ENCODE measurements at regions not wholly inside any gene's neighbourhood (a gene's known extent, or its start where the extent isn't known, plus 50 kb on each side); places are given as distances from the start of the nearest gene placed in this dataset.
A peak's percentile ranks its signal among the peaks of the same experiment; 100 is the strongest.

GRCh38 chr13:32859707-32860292 lies 156.4 kb upstream of the KL start:
- no peak for DNase-seq

GRCh38 chr13:32861304-32861703 lies 154.9 kb upstream of the KL start:
- no peak for DNase-seq

DNA sequence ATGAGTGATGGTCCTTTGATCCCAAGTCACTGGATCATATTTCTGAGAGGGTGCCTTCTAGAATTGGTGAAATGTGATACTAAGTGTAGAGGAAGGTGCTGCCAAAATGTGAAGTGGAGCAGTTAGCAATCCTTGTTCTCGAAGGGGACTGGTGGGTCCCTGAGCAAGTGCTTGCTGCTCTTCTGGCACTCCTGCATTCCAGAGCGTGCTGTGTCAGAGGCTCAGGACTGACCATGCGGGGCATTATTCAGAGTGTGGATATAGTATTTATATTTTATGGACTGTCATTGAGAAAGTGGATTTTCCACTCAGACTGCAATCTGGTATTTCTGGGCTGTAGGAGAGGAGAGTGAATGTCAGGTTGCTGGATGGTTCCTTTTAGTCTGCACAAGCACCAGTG lies 152.6 kb upstream of the KL start:
- DNase-seq = no peak

GRCh38 chr13:32866921-32867320 lies 149.3 kb upstream of the KL start:
- DNase-seq = no peak

- no peak for DNase-seq
These were observed 138.7 kb upstream of the KL start for GRCh38 chr13:32877491-32877890.

DNA sequence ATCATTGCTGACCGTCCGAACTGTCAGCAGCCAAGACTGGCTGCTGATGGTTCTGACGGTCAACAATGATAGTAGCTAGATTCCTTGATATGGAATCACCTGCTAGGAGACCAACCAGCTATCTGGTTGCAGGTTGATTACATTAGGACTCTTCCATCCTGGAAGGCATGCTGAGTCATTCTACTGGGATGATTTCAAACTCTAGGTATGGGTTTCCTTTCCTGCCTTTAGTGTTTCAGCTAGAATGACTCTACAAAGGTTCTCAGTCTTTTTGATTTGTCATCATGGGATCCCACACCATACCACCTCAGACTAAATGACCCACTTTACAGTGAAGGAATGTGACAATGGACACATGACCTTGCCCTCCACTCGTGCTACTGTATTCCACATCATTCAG lies 138.1 kb upstream of the KL start:
- DNase-seq = no peak

DNA sequence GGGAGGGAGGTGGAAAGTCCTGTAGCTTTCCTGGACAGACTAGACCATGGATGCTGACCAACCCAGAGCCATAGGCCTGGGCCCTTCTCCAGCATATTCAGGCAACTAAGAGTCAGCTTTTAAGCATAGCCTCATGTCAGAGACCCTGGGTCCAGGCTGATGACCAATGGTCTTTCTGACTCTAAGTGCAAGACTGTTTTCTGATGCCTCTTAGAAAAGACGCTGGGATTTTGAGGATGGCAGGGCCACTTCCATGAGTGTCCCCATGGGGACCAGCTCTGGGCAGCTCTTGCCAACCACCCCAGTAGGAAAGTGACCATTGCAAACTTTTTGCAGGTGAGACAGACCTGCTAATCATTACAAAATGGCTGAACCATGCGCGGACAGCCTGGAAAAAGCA lies 135.6 kb upstream of the KL start:
- no peak for DNase-seq

DNA sequence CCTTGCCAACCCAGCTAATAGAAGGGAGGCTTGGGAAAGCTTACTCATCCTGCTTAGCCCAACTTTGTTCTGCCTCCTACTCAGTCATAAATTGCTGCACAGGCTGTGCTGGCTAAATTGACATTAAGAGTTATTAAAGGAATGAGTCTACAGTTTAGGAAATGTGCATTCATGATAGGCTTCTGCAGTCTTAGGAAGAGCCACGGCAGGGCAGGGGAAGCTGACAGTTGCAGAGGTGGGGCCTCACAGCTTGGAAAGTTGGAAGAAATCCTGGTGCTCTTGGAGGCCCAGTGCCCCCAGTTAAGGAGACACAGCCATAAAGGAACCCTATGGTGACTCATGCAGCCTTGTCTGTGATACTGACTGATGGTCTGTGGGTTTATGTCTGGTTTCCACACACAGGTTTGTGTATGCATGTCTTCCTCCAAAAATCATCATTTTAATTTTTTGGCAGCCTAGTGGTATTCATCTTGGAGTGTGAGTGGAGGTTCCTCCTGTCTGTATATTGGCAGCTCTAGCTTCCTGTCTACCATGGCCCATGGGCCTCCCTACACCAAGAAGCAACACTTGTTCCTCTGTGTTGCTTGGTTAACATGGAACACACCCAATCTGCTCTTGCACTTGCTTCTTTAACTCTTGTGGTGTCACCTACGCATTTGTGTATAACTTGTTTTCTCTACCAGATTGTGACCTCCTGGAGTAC lies 135.0 kb upstream of the KL start:
- peak in 11 of 56 donors; percentile 1 to 40 (median 15) for DNase-seq

- DNase-seq = no peak
These were observed 134.5 kb upstream of the KL start for GRCh38 chr13:32881777-32882145.

GRCh38 chr13:32882691-32883090 lies 133.5 kb upstream of the KL start:
- no peak for DNase-seq

DNA sequence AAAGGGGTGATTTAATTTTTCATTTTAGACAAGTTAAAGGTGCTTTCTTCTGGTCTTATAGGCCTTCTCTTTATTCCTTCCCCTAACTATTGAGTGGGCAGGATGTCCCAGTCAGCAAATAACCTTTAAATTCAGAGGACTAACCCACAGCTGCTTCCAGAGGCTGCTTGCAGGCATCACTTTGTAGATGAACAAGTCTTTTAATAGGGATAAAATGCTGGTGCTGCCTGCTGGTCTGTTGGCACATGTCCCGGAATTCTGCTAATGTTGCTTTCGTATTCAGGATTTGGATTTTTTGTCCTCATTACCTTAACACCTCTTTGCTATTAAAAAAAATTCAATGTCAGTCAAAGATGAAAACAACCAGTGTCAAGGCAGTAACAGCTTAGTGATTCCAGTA lies 132.7 kb upstream of the KL start:
- DNase-seq = peak in 13 of 56 donors; percentile 3 to 47 (median 10)

DNA sequence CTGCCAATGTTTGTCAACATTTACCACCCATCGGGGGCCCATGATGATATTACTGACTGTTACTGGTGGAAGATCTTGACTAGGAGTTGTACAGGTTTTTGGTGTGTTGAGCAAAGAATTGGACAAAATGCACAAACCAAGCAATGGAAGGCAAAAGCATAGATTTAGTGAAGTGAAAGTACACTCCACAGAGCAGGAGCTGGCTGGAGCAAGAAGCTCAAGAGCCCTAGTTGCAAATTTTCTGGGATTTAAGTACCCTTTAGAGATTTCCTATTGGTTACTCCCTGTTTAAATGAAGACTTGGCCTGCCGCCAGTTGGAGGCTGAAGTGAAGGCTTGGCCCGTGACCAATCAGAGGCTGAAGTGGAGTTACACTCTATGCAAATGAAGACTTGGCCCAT lies 128.6 kb upstream of the KL start:
- no peak for DNase-seq

DNA sequence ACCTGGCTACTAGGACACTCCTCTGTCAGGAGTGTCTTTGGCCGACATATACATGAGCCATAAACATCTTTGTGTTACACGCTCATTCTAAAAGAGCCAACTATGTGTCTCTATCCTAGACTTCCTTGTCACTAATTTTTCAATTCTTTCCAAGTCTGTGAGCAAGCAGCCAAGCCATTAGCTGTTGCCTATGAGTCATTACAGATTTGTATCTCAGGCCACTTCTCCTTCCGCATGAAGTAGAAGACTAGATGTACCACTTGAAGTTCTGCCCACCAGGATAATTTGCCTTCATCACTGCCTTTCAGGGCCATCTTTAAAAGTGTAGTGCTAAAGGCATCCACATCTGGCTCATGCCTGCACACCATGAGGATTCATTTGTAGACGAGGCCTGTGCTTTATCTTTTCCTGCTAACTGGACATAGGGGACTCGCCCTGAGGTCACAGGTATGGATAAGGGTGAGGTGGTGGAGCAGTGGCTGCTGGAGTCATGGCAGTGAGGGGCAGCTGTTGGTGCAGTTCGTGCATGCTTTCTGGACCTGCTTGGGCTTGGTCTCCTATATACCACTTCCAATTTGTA lies 126.1 kb upstream of the KL start:
- DNase-seq = no peak

DNA sequence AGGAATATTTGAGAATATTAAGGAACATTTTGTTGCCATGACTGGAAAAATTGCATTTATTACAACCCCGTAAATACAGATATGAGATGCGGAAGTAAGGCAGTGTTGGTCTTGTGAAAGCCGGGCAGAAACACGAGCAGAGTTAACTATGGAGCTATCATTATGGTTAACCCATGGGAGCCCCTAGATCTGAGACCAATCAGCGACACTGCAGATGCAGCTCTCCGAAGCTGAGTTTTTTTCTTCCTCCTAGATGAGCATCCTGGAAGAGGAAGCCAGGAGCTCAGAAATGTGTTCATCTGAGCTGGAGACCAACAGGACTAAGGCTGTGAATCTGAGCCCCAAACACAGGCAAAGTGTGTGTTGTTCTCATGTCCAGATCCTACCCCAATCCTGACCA lies 123.0 kb upstream of the KL start:
- DNase-seq = no peak

GRCh38 chr13:32894589-32895001 lies 121.6 kb upstream of the KL start:
- DNase-seq = no peak

GRCh38 chr13:32895296-32895695 lies 120.9 kb upstream of the KL start:
- no peak for DNase-seq

- no peak for DNase-seq
These were observed 118.9 kb upstream of the KL start for GRCh38 chr13:32897296-32897695.

DNA sequence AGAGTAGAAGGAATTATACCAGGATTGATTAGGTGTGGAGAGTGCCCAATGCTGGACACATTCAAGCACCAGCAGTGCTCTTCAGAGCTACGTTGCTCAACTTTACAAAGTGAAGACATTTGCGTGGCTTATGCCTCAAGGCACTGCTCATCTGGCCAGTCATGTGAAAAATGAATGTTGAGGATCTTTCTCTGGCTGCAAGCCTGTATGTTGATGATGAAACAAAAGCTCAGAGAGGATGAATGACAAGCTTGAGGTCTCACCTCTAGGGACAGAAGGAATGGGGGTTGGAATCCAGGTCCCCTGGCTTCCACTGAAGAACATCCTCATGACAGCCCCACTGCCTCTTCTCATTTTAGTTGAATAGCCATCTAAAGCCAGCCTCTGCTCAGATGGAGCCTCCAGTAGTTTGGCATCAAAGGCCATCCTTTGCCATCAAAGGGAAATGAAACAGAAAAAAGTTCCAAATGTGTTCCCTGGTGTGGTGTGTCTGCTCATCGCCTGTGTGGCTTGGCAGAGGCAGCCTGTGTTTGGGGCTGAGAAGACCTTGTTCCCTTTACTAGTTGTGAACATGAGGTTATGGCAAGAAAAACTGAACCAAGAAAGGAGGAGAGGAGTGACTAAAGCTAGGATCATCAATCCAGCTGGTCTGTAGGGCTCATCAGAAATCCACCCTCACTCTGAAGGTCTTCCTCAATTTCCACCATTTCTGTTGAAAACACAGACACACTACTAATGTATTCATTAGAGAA lies 114.0 kb upstream of the KL start:
- DNase-seq = no peak

- peak in 29 of 56 donors; percentile 8 to 63 (median 31) for DNase-seq
These were observed 113.3 kb upstream of the KL start for GRCh38 chr13:32902874-32903273.

GRCh38 chr13:32903720-32904119 lies 112.5 kb upstream of the KL start:
- DNase-seq = no peak

DNA sequence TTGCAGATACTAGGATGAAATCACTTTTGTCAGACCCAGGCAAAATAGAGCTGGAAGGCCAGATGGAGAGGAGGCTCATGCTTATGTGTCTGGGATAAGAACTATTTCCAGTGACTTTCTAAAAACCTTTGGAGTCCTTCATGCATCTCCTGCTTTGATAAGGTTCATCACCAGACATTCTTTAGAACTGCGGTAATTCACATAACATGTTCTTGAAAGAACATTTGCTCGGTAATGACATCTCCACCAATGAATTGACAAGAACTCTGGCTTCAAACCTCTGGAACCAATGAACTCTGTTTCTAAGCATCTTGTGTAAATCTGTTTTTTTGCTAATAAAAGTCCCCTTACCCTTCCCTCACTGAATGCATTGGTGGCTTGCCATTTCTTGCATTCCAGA lies 112.0 kb upstream of the KL start:
- DNase-seq = no peak

DNA sequence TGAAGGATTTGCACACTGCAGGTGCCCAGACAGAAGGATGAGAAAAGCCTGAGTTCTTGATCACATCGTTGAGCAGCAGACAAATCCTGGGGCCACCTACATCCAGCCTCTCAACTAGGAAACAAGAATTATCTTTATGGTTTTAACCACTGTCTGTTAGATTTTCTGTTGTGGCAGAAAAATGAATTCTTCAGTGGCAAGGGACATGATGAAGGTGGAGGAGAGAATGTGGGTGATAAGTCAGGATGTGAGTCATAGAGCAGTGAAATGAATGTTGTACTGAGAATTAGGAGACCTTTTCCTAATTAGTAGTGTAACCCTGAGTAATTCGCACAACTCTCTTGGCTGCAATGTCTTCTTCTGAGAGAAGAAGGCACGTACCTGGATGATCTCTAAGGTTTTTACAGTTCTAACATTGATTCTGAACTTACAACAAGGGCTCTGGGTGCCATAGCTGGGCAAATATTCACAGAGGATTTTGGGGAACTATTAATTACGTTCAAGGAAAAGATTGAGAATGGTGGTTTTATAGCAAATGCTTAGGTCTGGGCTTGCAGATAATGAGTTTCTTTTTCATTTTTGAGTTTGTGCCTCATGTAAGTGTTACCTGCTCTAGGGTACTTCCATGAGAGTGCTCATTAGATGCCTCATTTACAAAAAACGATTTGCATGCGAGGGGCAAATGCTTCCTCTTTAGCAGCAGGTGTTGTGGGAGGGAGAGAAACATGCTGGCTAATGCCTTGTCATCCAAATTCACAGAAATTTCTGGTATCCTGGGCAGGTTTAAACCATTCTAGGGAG lies 111.0 kb upstream of the KL start:
- peak in 2 of 56 donors; percentile 13 to 58 for DNase-seq
